Lower leg skin (tissue), 3 donors: ENCODE measurements at regions not wholly inside any gene's neighbourhood (a gene's known extent, or its start where the extent isn't known, plus 50 kb on each side); places are given as distances from the start of the nearest gene placed in this dataset.

Source experiments
- POLR2A ChIP-seq, 2 donors: fragments of 450-650 bp; IDR thresholded peaks; one replicate each; pipeline ENCODE4 v1.6.1; 2016 to 2017; ENCODE audit warnings: antibody characterized with exemption in 2 of 2, mild to moderate bottlenecking in 1 of 2, moderate library complexity in 1 of 2
- TF ChIP-seq, protein P1 (sequence below), 3 donors: fragments of 450-650 bp; IDR thresholded peaks; one replicate each; pipeline ENCODE4 v1.5.1; 2016; ENCODE audit warnings: antibody characterized with exemption in 3 of 3, mild to moderate bottlenecking in 3 of 3, moderate library complexity in 2 of 3

- no peak for TF ChIP-seq POLR2A (IDR thresholded peaks at IDR 0.05)
- TF ChIP-seq, protein P1, sequence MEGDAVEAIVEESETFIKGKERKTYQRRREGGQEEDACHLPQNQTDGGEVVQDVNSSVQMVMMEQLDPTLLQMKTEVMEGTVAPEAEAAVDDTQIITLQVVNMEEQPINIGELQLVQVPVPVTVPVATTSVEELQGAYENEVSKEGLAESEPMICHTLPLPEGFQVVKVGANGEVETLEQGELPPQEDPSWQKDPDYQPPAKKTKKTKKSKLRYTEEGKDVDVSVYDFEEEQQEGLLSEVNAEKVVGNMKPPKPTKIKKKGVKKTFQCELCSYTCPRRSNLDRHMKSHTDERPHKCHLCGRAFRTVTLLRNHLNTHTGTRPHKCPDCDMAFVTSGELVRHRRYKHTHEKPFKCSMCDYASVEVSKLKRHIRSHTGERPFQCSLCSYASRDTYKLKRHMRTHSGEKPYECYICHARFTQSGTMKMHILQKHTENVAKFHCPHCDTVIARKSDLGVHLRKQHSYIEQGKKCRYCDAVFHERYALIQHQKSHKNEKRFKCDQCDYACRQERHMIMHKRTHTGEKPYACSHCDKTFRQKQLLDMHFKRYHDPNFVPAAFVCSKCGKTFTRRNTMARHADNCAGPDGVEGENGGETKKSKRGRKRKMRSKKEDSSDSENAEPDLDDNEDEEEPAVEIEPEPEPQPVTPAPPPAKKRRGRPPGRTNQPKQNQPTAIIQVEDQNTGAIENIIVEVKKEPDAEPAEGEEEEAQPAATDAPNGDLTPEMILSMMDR (IDR thresholded peaks at IDR 0.05), result no peak
Observed at GRCh38 chr2:239648607-239649006, 247.8 kb upstream of the HDAC4 start.
